Tibial nerve (tissue), 4 donors: ENCODE measurements at regions not wholly inside any gene's neighbourhood (a gene's known extent, or its start where the extent isn't known, plus 50 kb on each side); places are given as distances from the start of the nearest gene placed in this dataset.

Experiments
- CTCF ChIP-seq, 5 experiments: fragments of 200-600 bp in 3 of 5; fragments of 450-650 bp in 2 of 5; sonication (generic) in 3 of 5; IDR thresholded peaks; one replicate each; pipeline ENCODE4 v1.5.1; 2016 to 2019; ENCODE audit warnings: antibody characterized with exemption in 5 of 5, mild to moderate bottlenecking in 3 of 5, moderate library complexity in 2 of 5
- EP300 ChIP-seq, 2 donors: sonication (generic); formaldehyde crosslinking; IDR thresholded peaks; one replicate each; pipeline ENCODE4 v1.6.1; 2017; ENCODE audit warnings: antibody characterized with exemption in 2 of 2, mild to moderate bottlenecking in 1 of 2
- POLR2A ChIP-seq, 2 donors: fragments of 450-650 bp; IDR thresholded peaks; one replicate each; pipeline ENCODE4 v1.6.1; 2017; ENCODE audit warnings: antibody characterized with exemption in 2 of 2, mild to moderate bottlenecking in 2 of 2, moderate library complexity in 2 of 2

- no peak for TF ChIP-seq CTCF (IDR thresholded peaks at IDR 0.05)
- no peak for TF ChIP-seq POLR2A (IDR thresholded peaks at IDR 0.05)
- no peak for TF ChIP-seq EP300 (IDR thresholded peaks at IDR 0.05)
Observed at GRCh38 chr12:13383379-13383778, 186.9 kb downstream of the EMP1 start.
